ENCODE measurements at regions not wholly inside any gene's neighbourhood (a gene's known extent, or its start where the extent isn't known, plus 50 kb on each side); places are given as distances from the start of the nearest gene placed in this dataset.

DNA sequence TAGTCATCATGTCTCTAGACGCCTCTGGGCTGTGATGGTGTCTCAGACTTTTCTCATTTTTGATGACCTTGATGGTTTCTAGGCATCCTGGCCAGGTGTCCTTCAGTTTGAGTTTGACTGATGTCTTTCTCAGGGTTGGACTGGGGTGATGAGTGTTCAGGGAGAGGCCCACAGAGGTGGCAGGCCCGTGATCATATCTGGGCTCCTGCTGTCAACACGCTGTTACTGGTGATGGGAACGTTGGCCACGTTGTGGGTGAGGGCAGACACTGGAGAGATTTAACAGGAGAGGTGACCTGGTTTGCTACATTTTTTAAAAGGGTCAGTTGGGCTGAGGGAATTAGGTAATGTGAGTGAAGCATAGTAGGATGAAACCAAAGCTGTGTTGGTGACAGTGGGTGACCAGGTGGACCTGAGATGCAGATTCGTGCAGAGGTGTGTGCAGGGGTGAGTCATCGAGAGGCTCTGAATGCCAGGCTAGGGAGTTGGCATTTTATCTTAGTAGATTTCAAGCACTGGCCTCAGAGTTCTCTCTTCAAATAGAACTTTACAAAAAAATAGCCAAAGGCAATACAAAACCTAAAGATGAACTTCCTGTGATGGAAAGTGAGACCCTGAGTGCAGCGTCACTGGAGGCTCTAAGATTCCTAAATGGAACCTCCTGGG is 174.1 kb downstream of the CDH26 start:
- DNase-seq, result no peak

DNA sequence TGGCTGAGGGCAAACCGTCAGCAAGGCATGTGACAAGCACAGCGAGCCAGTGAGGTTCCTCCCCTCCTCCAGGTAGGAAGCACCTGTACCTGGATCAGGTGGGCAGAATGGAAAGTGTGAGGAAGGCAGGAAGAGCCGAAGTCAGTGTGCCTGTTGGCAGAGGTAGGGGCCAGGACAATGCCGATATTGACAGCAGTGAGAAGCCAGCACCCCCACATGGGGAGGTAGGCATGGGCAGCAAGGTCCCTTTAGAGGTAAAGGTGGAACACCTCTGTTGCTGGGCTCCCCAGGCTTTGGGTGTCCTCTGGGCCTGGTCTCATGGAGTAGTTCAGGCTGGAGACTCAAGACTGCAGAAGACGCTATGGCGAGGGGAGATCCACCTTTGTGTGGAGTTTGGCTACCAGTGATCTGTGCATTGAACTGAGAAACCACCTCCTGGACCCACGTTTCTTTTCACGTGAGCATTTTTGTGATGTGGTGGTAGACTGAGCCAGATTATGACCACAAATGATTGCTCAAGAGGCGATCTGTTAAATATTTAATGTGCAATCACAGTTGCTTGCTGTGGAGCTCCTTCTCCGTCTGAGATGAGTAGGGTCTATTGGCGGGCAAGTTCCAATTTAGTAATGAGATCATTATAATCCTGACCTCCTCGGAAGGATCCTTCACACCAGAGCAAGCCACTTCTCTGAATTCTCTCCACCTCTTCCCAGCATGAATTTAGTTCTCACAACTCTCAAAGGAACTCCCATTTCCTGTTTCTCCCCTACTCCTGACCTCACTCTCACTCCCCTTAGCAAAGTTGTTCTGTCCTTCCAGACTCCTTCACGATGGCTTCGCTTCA is 174.8 kb downstream of the CDH26 start:
- DNase-seq, result no peak

DNA sequence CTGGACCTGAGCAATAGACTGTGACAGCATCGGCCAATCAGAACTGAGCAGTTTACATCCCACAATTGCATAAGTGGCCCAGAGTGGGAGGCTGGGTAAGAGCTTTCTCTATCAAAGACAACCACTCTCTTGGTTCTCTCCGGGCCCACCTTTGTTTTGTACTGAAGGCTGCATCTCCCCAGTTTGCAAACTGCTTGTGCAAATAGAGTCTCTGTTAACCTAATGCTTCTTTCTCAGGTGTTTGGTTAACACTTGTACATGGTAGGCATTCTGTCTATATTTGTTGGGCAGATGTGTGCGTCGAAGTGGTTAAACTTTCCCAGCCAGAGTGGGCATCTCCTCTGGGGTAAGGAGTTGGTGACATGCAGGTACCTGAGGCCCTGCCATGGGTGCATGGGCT is 177.1 kb downstream of the CDH26 start:
- no peak for DNase-seq

DNA sequence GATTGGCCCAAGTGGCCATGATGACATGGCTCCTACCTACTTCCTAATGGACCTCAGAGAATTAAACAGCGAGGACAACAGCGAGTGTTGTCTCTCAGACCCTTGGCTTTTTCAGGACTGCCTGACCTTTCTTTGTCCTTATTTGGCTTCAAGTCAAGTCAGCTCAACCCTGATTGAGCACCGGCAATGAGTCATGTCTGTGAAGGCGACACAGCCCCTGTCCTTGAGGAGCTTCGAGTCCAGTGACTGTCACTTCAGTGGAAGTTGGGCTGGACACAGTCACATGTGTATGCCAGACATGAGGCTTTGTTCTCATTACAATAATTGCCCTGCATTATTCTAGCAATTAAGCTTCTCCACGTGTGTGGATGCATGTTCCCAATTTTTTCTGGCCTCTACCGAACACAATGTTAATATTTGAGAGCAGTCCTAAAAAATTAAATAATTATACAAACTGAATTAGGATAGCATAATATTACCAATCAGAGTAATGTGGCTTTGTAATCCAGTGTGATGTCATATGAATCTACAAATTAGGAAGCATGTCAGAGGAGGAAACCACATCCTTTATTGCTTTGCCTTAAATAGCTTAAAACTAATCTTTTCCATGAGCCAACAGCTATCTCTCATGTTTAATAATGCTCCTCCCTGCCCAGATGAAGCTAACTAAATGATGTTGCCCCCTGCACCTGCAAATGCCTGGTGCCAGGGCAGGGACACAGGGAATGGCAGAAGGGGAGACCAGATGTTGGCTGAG is 178.6 kb downstream of the CDH26 start:
- DNase-seq, result no peak

DNA sequence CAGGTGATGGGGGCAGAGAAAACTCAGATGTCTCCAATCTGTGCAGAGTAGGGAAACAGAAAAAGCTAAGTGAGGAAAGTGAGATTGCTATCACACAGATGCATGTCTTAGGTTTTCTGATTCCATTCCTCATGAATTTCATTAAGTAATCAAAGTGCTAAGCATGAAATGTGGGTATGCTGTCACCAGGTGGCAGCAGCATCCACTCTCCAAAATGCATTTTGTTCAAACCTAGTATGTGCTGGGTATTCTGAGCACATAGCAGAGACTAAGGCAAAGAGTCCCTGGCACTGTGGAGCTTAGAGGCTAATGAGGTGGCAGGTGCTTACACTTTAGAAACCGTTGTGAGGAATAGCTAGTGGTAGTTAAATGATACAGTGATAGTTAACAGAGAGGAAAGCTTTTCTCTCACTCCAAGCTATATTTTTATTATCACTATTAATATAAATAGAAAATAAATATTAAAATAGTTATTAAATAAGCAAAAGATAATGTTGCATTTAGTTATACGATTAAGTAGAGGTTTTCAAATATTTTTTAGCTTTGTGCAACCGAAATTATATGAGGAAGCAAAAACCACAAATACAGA is 179.5 kb downstream of the CDH26 start:
- DNase-seq, result peak; percentile 13

DNA sequence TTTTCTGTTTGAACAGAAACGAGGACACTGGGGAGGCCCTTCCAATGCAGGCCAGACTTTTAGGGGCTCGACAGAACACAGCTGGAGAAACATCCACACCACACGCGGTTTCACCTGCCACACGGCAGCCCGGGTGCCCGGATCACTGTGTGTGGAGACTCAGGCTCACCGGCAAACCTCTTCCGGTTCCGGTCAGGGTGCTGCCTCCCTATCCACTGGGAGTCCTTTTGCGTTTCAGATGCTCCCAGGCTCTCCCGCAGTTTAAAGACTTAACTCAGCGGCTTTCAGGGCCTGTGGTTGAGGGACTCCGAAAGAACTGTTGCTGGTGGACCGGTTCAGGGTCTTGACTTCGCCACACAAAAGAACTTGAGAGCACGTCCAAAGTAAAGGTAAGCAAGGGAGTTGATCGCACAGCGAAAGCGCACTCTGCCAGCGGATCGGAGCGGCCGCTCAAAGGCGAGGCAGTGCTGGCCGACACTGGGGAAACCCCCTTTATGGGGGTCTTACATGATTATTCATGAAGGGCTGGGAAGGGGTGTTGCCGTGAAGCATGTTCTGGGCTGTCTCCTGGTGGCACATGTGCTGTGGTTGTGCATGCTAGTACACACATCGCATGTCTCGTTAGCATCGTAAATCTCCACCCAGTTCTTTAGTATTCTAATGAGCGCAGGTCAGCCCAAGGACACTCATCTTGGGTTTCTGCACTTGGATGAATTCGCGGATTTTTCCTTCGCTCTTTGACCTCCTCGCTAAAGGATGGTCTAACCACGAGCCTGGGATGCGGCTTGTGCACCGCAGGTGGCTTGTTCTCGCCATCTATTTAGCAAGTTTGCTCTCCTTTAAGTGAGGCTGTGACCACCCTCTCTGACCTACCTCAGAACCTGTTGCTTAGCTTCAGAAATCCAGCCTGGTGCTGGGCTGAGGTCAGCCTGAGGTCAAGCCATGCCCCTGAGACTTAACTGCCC is 180.3 kb downstream of the CDH26 start:
- DNase-seq, result peak; percentile 22

DNA sequence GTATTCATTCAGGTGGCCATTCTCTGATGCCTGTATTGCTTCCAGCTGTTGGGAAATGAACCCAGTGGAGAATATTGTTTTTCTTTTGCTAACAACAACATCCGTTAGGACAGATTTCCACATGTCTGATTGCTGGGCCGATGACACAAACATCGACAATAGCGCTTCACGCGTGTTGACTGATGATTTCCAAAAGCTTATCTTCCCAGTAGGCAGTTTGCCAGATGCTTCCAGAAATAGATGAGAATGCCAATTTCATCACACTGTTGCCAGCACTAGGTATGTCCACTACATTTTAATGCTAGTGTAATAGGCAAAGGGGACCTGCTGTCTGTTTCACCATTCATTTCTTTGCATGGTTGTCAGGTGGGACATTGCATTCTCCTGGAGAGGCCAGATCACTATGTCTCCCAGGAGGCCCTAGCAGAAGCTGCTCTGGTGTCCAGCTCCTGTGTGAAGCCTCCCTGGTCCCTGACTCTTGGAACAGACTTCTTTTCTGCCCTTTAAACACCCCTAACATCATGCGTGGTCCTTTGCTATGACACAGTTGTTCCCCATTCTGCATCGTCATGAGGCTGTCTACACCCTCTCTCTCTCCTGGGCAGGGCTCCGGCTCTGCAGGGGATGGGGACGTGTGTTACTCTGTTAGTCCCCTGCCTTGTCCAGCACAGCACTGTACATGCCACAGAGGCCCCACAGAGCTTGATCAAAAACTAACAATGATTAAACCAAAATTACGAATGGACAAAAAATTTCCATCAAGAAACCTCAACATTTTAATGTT is 181.6 kb downstream of the CDH26 start:
- DNase-seq, result no peak

DNA sequence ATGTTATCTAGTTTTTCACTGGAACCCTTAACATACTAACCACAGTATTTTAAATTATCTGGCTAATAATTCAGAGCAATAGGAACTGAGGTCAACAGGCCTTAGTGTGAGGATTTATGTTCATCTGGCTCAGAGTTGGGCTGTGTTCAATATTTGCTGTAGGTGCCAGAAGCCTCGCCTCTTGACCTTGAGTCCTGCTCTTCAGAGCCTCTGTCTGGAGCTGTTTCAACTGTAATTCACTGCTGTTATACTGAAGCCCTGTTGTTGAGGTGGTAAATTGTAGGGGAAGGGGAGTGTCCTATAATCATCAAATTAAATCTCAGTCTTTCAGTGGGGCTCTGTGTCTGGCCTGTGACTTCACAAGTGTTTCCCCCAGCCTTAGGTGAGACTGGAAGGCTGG is 184.4 kb downstream of the CDH26 start:
- DNase-seq, result no peak

DNA sequence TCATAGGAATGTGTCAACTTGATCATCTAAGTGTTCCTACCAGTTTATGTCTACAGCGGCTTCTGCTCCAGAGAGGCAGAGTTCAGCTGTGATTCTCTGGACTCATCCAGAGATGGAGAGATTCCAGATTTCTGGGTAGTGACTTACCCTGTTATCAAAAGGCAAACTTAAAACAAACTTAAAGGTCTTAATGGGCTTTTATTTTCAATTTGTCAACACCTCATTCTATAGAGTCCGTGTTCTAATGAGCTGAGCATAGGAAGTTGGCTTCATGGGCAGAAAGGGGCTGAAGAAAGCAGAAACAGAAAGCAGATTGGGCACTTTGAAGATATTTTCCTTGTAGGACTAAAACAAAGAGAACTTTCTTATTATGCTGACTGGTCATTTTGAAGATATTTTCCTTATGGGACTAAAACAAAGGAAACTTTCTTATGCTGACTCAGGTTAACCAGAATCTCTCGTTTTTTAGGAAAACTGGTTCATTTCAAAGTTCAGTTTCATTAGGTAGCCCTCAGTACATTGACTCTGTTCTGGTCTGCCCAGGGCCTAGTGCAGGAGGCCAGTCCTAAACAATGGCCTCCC is 185.1 kb downstream of the CDH26 start:
- no peak for DNase-seq

DNA sequence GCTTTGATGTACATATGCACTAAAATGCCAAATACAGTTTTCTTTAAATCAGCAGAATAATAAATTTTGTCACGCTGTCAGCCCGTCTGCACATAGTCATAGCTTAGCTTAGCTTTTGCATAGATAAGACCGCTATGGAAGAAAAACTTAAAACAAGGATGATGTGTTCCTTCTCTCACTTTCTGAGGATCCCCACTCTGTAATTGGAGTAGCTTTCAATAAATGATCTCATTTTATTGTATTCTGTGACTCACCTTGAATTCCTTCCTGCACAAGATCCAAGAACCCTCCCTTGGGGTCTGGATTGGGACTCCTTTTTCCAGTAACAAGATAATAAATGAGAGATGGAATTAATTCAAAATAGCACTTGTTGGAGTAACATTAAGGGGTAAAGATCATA is 186.2 kb downstream of the CDH26 start:
- DNase-seq, result no peak

DNA sequence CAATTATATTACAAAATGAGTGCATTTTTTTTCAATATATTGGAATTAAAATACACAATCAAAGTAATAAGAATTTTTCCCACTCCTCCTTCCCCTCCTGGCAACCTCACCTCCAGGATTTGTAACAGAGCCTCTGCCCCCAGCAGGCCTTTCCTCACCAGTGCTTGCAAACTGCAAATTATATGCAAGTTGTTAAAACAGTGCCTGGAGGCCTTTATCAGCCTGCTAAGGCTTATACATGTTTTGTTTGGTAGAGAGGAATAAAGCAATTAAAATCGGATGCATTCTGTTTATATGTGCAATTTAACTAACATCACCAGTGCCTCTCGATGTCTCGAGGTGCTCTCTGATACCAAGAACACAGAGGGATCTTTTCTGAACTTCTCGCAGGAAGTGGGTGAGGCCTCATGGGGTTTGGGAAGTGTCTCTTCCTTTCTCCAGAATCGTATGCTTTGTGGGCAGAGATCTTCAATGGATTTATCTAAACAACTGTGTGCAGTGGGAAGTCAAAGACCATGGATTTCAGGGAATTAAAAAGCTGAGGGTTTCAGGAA is 186.8 kb downstream of the CDH26 start:
- DNase-seq, result no peak

DNA sequence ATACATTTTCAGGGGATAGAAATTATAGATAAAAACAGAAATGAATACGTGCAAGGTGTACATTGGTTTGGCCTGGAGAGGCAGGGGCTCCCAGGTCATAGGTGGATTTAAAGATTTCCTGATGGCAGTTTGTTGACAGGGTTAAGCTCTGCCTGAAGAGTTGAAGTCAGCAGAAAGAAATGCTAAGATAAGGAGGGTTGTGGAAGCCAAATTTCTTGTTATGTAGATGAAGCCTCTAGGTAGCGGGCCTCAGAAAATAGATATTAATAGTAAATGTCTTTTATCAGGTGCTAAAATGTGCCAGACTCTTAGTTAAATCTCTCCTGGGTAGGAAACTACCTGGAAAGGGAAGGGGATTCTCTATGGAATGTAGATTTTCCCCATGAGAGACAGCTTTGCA is 188.8 kb downstream of the CDH26 start:
- no peak for DNase-seq

DNA sequence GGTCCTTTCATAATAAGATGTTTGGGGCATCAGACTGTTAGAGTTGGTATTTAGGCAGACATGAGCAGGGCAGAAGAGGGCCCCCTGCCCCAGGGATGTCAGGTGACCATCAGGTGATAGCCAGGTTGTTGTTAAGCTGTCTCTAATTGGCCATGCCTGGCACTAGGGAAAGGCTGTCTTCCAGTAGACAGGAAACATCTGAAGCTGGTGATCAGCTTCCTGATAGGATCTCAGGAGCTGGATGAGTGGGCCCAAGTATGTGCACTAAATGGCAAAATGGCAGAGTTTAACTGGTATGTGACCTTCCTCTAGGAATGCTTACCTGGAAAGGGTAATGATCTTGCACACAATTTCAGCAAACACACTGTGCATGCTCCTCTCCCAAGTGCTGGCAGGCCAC is 190.7 kb downstream of the CDH26 start:
- DNase-seq, result no peak

DNA sequence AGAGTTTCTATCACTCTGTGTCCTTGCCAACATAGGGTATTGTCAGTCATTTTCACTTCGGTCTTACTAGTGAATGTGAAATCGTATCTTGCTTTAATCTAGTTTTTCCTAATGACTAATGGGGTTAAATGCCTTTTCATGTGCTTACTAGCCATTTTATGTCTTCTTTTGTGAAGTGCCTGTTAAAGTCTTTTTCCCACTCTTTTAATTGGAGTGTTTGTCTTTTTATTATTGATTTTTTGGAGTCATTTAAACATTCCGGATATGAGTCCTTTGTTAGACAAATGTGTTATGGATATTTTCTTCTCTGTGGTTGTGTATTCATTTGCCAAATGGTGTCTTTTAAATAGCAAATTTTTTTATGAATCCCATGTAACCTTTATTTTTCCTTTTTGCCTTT is 194.6 kb downstream of the CDH26 start:
- no peak for DNase-seq

DNA sequence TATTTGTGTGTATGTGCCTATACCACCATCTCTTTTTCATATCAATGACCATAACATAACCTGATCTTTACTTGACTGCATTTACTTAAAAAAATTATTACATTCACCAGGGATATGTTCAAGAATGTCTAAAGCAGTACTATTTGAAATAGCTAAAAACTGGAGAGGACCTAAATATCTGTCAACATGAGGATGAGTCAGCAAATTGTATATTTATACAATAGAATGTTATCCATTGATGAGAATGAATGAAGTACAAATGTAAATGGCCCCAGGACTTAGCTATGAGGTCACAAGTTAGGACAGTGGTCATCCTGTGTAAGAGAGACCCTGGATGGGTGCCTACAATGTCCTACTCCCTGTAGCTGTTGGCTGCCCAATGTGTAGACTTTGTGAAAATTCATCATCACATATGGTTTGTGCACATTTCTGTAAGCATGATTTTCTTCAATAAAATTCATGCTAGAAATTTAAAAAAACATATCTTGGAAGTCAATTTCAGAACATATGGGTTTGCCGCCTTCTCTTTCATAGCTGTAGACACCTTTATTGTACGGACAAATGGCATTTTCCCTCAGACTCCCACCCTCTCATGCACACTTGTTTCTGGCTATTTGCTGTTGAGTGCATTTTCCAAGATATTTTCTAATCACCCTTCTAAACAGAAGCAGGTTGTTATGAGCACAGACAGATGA is 202.4 kb downstream of the CDH26 start:
- no peak for DNase-seq

DNA sequence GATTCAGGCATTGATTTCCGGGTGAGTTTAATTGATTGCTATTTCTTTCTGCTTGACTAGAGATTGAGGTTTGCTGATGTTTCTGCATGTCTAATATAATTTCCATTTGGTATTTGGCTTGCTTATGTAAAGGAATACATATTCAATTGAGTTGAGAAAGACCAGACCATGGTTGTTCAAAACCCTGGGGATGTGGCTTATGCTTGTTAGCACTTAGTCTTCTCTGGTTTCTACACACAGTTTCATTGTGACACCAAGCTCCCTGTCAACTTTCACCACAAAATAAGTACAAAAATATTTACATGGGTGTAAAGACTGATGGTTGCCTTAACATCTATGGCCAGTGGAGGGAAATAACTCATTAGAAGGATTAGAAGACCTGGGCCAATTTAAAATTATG is 209.6 kb downstream of the CDH26 start:
- DNase-seq, result no peak

DNA sequence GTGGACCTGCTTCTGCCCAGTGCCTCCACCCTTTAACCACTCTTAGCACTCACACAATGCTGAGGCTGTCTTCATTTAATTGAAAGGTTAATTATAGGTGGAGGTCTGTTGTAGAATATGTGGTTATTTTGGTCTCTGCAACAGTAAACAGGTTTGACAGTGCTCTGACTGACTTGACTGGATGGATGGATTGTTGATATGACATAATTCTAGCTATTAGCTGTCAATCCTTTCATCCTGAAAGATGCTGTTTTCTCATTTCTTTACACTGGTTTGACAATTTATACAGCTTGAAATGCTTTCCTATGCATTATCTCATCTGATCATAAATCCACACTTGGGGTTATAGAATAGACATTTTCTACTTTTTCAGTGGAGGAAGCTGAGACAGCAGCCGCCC is 210.7 kb downstream of the CDH26 start:
- DNase-seq, result no peak

DNA sequence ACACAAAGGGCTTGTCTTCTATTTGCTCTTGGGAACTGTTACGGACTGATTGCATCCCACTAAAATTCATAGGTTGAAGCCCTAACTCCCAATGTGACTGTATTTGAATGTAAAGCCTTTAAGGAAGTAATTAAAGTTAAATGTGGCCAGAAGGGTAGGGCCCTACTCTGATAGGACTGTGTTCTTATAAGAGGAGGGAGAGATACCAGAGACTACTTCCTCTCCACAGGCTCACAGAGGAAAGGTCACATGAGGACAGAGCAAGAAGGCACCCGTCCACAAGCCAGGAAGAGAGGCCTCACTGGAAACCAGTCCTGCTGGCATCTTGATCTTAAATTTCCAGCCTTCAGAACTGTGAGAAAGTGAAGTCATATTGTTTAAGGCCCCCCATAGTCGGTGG is 211.9 kb downstream of the CDH26 start:
- no peak for DNase-seq

DNA sequence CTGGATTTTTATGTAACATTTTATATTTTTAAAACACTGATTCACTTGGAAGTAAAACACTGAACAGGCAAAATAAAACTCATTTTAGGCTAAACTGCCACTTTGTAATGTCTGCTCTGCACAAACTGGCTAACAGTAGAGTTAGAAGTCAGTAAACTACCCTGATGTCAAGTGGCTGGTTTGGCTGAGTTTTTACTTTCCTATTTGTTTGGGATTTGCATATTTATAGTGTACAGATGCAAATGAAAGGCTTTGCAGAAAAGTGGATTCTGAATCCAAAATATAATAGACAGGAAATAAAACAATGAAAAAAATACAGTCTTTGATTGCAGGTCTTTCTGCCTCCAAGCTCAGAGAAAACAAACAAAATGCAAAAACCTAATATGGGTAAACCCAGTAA is 213.1 kb downstream of the CDH26 start:
- DNase-seq, result no peak

DNA sequence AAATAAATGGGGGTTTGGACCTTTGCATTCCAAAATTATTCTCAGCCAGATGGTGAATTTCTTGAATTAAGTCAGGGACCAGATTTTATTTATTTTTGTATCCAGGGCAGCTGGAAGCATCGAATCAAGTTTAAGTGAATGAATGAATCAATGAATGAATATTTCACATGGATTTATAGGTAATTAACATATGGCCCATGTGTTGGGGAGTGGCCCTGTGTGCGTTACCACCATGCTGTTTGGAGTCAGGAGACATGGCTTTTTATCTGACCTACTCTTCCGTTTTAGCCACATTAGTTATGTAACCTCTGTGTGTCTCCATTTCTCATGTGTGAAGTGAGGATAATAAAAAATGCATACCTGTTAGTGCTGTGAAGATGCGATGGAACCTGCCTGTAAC is 213.5 kb downstream of the CDH26 start:
- no peak for DNase-seq
